HG03432 (cell line): ENCODE measurements at regions not wholly inside any gene's neighbourhood (a gene's known extent, or its start where the extent isn't known, plus 50 kb on each side); places are given as distances from the start of the nearest gene placed in this dataset.

Experiments
- ATAC-seq: cut with Tn5 transposase; IDR thresholded peaks from one replicate; pipeline ENCODE4 v1.9.1; 2021; ENCODE audit warnings: mild to moderate bottlenecking, moderate library complexity; ENCODE audit not compliant: unreplicated experiment

DNA sequence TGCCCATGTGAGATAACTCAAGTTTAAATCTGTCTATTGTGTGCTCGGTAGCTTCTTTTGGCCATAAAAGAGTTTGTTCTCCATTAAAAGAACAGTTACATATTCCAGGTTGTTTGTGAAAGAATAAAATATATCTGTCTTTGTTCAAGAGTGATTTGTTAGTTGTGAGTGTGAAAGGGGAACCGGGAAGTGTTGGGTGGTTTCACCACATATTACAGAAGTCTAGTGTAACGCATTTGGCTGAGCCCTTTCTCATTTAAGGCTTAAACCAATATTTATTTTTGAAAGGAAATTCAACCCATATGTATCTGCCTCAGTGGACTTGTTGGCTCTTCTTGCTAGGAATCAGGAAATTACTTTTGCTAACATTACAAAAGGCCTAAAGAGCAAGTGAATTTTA lies 54.1 kb upstream of the DMRTA1 start:
- ATAC-seq, result peak; percentile 64

DNA sequence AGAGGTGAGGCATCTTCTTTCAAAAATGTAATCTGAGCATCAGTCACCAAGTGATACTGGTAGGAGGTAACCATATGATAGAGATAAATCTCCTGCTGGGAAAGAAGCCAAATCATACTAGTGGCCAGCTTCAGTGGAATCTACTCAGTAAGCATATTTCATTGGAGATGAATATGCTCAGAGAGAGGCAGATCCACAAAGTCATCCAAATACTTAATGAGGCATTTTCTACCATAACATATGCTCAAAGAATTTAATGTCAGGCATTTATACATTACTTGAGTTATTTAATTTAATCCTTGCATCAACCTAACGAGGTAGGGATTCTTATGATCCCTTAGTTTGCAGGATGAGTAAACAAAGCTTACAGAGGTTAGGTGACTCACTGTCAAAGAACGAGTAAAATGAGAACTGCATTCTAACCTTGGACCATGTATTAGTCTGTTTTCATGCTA lies 50.9 kb upstream of the DMRTA1 start:
- no peak for ATAC-seq
